PC-3 (cell line): ENCODE measurements at regions not wholly inside any gene's neighbourhood (a gene's known extent, or its start where the extent isn't known, plus 50 kb on each side); places are given as distances from the start of the nearest gene placed in this dataset.

Experiments used
- ATAC-seq: fragments of 200-7000 bp; cut with Tn5 transposase; 2 replicates; pipeline ENCODE4 v1.9.1; 2020; ENCODE audit warnings: mild to moderate bottlenecking, moderate library complexity
- BruUV-seq: library from RNA; stranded (reverse); fragments of 400-500 nt; replicated peaks from 2 replicates; lab custom pipeline; 2021; lab: Mats Ljungman, UMichigan
- CTCF ChIA-PET: fragments of 300-600 bp; sonication (Branson Sonifier 250); formaldehyde crosslinking; loops from one replicate; lab custom pipeline; 2022; ENCODE audit warnings: antibody characterized with exemption; lab: Charles Lee
- POLR2A ChIA-PET: fragments of 300-600 bp; sonication (Branson Sonifier 250); formaldehyde crosslinking; loops from one replicate; lab custom pipeline; 2022; ENCODE audit warnings: antibody characterized with exemption; ENCODE audit not compliant: unreplicated experiment; lab: Charles Lee
- DNase-seq: peaks from one replicate; pipeline ENCODE4 v3.0.0-alpha.2; 2015
- H2AFZ ChIP-seq: fragments of 300-600 bp; sonication (generic); 2 replicates; pipeline ENCODE4 v1.6.0; 2016; ENCODE audit warnings: antibody characterized with exemption, low read length
- H3F3A ChIP-seq: fragments of 300-600 bp; sonication (generic); one replicate; pipeline ENCODE4 v1.6.0; 2017; ENCODE audit warnings: antibody characterized with exemption, low read length, control low read depth, mild to moderate bottlenecking; ENCODE audit not compliant: unreplicated experiment
- H3K27ac ChIP-seq: fragments of 300-600 bp; sonication (generic); 2 replicates; pipeline ENCODE4 v1.5.1; 2016; ENCODE audit warnings: mild to moderate bottlenecking, low read length
- H3K27me3 ChIP-seq: fragments of 300-600 bp; sonication (generic); 2 replicates; pipeline ENCODE4 v1.6.1; 2016; ENCODE audit warnings: low read length, mixed read lengths
- H3K36me3 ChIP-seq: fragments of 300-600 bp; sonication (generic); 2 replicates; pipeline ENCODE4 v1.6.1; 2016; ENCODE audit warnings: low read depth, mixed run types, low read length, mixed read lengths
- H3K4me1 ChIP-seq: fragments of 300-600 bp; sonication (generic); 2 replicates; pipeline ENCODE4 v1.5.1; 2016; ENCODE audit warnings: low read length; ENCODE audit not compliant: insufficient read depth
- H3K4me2 ChIP-seq: fragments of 300-600 bp; sonication (generic); 2 replicates; pipeline ENCODE4 v1.6.0; 2016; ENCODE audit warnings: low read length
- H3K4me3 ChIP-seq: fragments of 300-600 bp; sonication (generic); 2 replicates; pipeline ENCODE4 v1.5.1; 2016; ENCODE audit warnings: mild to moderate bottlenecking, low read length, mixed read lengths
- H3K79me2 ChIP-seq: fragments of 300-600 bp; sonication (generic); 2 replicates; pipeline ENCODE4 v1.6.1; 2017; ENCODE audit warnings: low read length, mixed read lengths
- H3K9ac ChIP-seq: fragments of 300-600 bp; sonication (generic); 2 replicates; pipeline ENCODE4 v1.6.0; 2016; ENCODE audit warnings: mild to moderate bottlenecking, low read length
- H3K9me2 ChIP-seq: fragments of 300-600 bp; sonication (generic); replicated peaks from 2 replicates; pipeline ENCODE4 v1.6.1; 2016; ENCODE audit warnings: mixed run types, low read length, mixed read lengths
- H3K9me3 ChIP-seq: fragments of 300-600 bp; sonication (generic); 2 replicates; pipeline ENCODE4 v1.6.1; 2016; ENCODE audit warnings: low read length, mixed read lengths
- H4K20me1 ChIP-seq: fragments of 300-600 bp; sonication (generic); 2 replicates; pipeline ENCODE4 v1.6.1; 2016; ENCODE audit warnings: low read length, mixed read lengths
- EZH2 ChIP-seq: fragments of 300-600 bp; sonication (generic); IDR thresholded peaks from one replicate; pipeline ENCODE4 v1.6.1; 2017; ENCODE audit warnings: antibody characterized with exemption, mild to moderate bottlenecking, low read length; ENCODE audit not compliant: unreplicated experiment
- EZH2phosphoT487 ChIP-seq: fragments of 300-600 bp; sonication (generic); IDR thresholded peaks from 2 replicates; pipeline ENCODE4 v1.6.1; 2018; ENCODE audit warnings: mild to moderate bottlenecking, antibody characterized with exemption, low read length, borderline replicate concordance
- intact Hi-C: fragments of 100-400 bp; cut with micrococcal nuclease; formaldehyde crosslinking; loops from 2 replicates; pipeline ENCODE4 v1.9.0; 2023
- TF ChIP-seq, protein P1 (sequence below): fragments of 300-600 bp; sonication (generic); conservative IDR thresholded peaks from 2 replicates; pipeline ENCODE4 v1.5.1; 2017; ENCODE audit warnings: antibody characterized with exemption, low read depth, mild to moderate bottlenecking, low read length

- no peak overlapping the region for H3K4me3 ChIP-seq
- POLR2A ChIA-PET: no interaction called here
- H3K9me2 ChIP-seq: no peaks in the 10 kb centered on the region
- peaks cover 4% of the 10 kb centered on the region for H3F3A ChIP-seq
- BruUV-seq: no TSS peak
- ATAC-seq (no peak), DNase-seq (no peak)
- CTCF ChIA-PET: no interaction called here
- no peak overlapping the region for H3K9ac ChIP-seq
- no peak overlapping the region for H3K27ac ChIP-seq
- no peaks in the 10 kb centered on the region for H4K20me1 ChIP-seq
- TF ChIP-seq EZH2phosphoT487: no peak
- no peak for TF ChIP-seq EZH2
- TF ChIP-seq, protein P1, sequence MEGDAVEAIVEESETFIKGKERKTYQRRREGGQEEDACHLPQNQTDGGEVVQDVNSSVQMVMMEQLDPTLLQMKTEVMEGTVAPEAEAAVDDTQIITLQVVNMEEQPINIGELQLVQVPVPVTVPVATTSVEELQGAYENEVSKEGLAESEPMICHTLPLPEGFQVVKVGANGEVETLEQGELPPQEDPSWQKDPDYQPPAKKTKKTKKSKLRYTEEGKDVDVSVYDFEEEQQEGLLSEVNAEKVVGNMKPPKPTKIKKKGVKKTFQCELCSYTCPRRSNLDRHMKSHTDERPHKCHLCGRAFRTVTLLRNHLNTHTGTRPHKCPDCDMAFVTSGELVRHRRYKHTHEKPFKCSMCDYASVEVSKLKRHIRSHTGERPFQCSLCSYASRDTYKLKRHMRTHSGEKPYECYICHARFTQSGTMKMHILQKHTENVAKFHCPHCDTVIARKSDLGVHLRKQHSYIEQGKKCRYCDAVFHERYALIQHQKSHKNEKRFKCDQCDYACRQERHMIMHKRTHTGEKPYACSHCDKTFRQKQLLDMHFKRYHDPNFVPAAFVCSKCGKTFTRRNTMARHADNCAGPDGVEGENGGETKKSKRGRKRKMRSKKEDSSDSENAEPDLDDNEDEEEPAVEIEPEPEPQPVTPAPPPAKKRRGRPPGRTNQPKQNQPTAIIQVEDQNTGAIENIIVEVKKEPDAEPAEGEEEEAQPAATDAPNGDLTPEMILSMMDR: no peak
- H3K9me3 ChIP-seq: no peaks in the 10 kb centered on the region
- H3K27me3 ChIP-seq: no peaks in the 10 kb centered on the region
- no peak overlapping the region for H3K4me2 ChIP-seq
- no peak overlapping the region for H2AFZ ChIP-seq
- peaks cover 18% of the 10 kb centered on the region for H3K4me1 ChIP-seq
- intact Hi-C loops: no loop called here
- H3K79me2 ChIP-seq: no peaks in the 10 kb centered on the region
- no peaks in the 10 kb centered on the region for H3K36me3 ChIP-seq
Measured at GRCh38 chr2:217438136-217438535, 564.7 kb downstream of the TNS1 start.

- Histone ChIP-seq H3K79me2 (no peaks in the 10 kb centered on the region), H3K27me3 (no peaks in the 10 kb centered on the region), H3K4me1 (peaks cover 15% of the 10 kb centered on the region), H3K4me3 (no peak overlapping the region), H3K9me3 (no peaks in the 10 kb centered on the region), H3K4me2 (no peak overlapping the region), H2AFZ (no peak overlapping the region), H3K9ac (no peak overlapping the region), H4K20me1 (no peaks in the 10 kb centered on the region), H3F3A (peaks cover 4% of the 10 kb centered on the region), H3K36me3 (no peaks in the 10 kb centered on the region), H3K27ac (no peak overlapping the region), H3K9me2 (no peaks in the 10 kb centered on the region)
- POLR2A ChIA-PET: no interaction called here
- CTCF ChIA-PET: no interaction called here
- DNase-seq (no peak), ATAC-seq (no peak)
- BruUV-seq: no TSS peak
- TF ChIP-seq EZH2phosphoT487 (no peak), EZH2 (no peak)
- TF ChIP-seq, protein P1: no peak
- intact Hi-C loops: no loop called here
Measured at GRCh38 chr2:217437290-217437870, 565.4 kb downstream of the TNS1 start.

DNA sequence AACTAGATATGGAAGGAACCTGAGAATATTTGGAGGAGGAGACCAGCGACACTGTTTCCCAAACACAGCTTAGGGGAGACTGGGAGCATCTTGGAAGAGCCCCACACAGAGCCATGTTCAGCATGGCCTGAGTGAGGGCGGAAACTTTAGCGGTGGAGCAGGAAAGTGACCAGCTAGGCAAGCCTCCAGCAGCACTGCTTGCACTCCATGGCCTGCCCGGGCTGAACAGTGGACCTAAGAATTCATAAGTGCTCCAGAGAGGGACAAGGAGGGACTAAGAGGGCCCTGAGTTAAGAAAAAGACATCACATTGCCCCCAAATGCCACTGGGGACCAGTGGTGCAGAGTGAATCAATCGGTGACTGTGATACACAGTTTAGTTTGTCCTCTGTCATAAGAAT, 566.4 kb downstream of the TNS1 start:
- Histone ChIP-seq H3K27ac (no peak overlapping the region), H3K9me3 (no peaks in the 10 kb centered on the region), H3K36me3 (no peaks in the 10 kb centered on the region), H3K9me2 (no peaks in the 10 kb centered on the region), H4K20me1 (no peaks in the 10 kb centered on the region), H3K79me2 (no peaks in the 10 kb centered on the region), H3K4me1 (peaks cover 5% of the 10 kb centered on the region), H2AFZ (no peak overlapping the region), H3F3A (no peaks in the 10 kb centered on the region), H3K9ac (no peak overlapping the region), H3K4me3 (no peak overlapping the region), H3K4me2 (no peak overlapping the region), H3K27me3 (no peaks in the 10 kb centered on the region)
- POLR2A ChIA-PET: no interaction called here
- BruUV-seq: no TSS peak
- ATAC-seq: no peak
- intact Hi-C loops: no loop called here
- TF ChIP-seq EZH2 (no peak), EZH2phosphoT487 (no peak)
- TF ChIP-seq, protein P1: no peak
- no peak for DNase-seq
- CTCF ChIA-PET: no interaction called here
